Osteoblast (primary cell): ENCODE measurements at regions not wholly inside any gene's neighbourhood (a gene's known extent, or its start where the extent isn't known, plus 50 kb on each side); places are given as distances from the start of the nearest gene placed in this dataset.

Source experiments
- DNase-seq: peaks from one replicate; pipeline ENCODE4 v3.0.0; 2011; ENCODE audit warnings: low spot score, mixed read lengths; ENCODE audit not compliant: insufficient read length; ENCODE audit errors: missing footprints
- H2AFZ ChIP-seq: 2 replicates; pipeline ENCODE4 v1.6.0; 2011; ENCODE audit warnings: mild to moderate bottlenecking, low read length
- H3K27ac ChIP-seq: 2 replicates; pipeline ENCODE4 v1.5.1; 2011; ENCODE audit warnings: mild to moderate bottlenecking, low read depth, low read length, moderate library complexity
- H3K27me3 ChIP-seq: 2 replicates; pipeline ENCODE4 v1.6.0; 2012; ENCODE audit warnings: mild to moderate bottlenecking, control low read depth, inconsistent platforms, low read length, moderate library complexity; ENCODE audit not compliant: insufficient read depth
- H3K36me3 ChIP-seq: 2 replicates; pipeline ENCODE4 v1.5.1; 2011; ENCODE audit warnings: mild to moderate bottlenecking, low read length, control low read depth, moderate library complexity; ENCODE audit not compliant: insufficient read depth
- H3K4me1 ChIP-seq: 2 replicates; pipeline ENCODE4 v1.5.1; 2011; ENCODE audit warnings: mild to moderate bottlenecking, low read length, control low read depth, moderate library complexity; ENCODE audit not compliant: insufficient read depth
- H3K4me2 ChIP-seq: 2 replicates; pipeline ENCODE4 v1.6.0; 2011; ENCODE audit warnings: mild to moderate bottlenecking, low read length; ENCODE audit not compliant: insufficient read depth
- H3K4me3 ChIP-seq: fragments of 200-600 bp; sonication (generic); 3 replicates; pipeline ENCODE4 v1.5.1; 2012; ENCODE audit warnings: mild to moderate bottlenecking, low read length, inconsistent platforms; ENCODE audit not compliant: insufficient read depth
- H3K79me2 ChIP-seq: 2 replicates; pipeline ENCODE4 v1.6.0; 2012; ENCODE audit warnings: mild to moderate bottlenecking, low read length, control low read depth, inconsistent platforms; ENCODE audit not compliant: insufficient read depth
- H3K9me3 ChIP-seq: 2 replicates; pipeline ENCODE4 v1.5.1; 2011; ENCODE audit warnings: low read depth, low read length, control low read depth
- H4K20me1 ChIP-seq: 2 replicates; pipeline ENCODE4 v1.6.0; 2012; ENCODE audit warnings: mild to moderate bottlenecking, low read length, control low read depth; ENCODE audit not compliant: insufficient read depth
- CTCF ChIP-seq: IDR thresholded peaks from 2 replicates; pipeline ENCODE4 v1.5.1; 2011; ENCODE audit warnings: mild to moderate bottlenecking, low read depth, low read length, moderate library complexity; ENCODE audit errors: extremely low read depth

GRCh38 chr2:15028406-15028805 lies 395.9 kb downstream of the LRATD1 start:
- Histone ChIP-seq H3K4me3 (no peak overlapping the region), H4K20me1 (no peaks in the 10 kb centered on the region), H3K4me2 (no peak overlapping the region), H3K9me3 (no peaks in the 10 kb centered on the region), H3K36me3 (no peaks in the 10 kb centered on the region), H3K27ac (no peak overlapping the region), H3K79me2 (no peaks in the 10 kb centered on the region), H3K4me1 (no peaks in the 10 kb centered on the region), H3K27me3 (no peaks in the 10 kb centered on the region), H2AFZ (no peak overlapping the region)
- DNase-seq = no peak
- no peak for TF ChIP-seq CTCF

DNA sequence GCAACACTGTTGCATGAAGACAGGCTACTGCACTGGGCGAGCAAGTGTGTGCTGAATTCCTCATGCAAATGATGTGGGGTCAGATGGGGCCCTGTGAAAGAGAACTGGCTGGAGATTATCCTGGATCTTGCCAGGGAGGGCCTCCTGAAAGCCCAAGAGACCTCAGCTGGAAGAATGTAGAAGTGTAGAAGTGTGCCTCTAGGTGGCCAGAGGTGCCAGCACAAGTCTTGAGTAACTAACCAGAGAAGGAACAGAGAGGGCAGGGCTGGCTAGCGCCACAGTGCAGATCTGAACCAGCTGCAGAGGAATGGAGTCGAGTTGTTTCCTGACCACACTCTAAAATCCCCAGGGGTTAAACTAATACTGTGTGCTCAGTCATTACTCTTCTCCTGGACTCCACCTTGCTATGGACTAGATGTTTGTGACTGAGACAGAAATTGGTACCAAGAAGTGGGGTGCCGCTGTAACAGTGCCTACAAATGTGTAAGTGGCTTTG lies 399.3 kb downstream of the LRATD1 start:
- Histone ChIP-seq H3K9me3 (no peaks in the 10 kb centered on the region), H3K27ac (no peak overlapping the region), H3K4me2 (no peak overlapping the region), H3K36me3 (no peaks in the 10 kb centered on the region), H4K20me1 (no peaks in the 10 kb centered on the region), H3K79me2 (no peaks in the 10 kb centered on the region), H3K4me3 (no peak overlapping the region), H3K4me1 (no peaks in the 10 kb centered on the region), H3K27me3 (no peaks in the 10 kb centered on the region), H2AFZ (no peak overlapping the region)
- no peak for DNase-seq
- no peak for TF ChIP-seq CTCF

DNA sequence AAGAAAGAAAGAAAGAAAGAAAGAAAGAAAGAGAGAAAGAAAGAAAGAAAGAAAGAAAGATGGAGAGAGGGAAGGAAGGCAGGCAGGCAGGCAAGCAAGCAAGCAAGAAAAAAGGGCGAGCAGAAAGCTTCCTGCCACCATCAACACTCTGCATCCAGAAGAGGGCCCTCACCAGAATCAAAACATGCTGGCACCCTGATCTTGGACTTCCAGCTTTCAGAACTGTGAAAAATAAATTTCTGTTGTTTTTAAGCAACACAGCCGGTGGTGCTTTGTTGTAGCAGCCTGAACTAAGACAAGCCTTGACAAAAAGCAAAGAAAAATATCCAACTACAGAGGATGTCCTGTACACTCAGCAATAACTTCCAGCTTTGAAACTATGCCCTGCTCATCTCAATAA lies 401.7 kb downstream of the LRATD1 start:
- Histone ChIP-seq H2AFZ (no peak overlapping the region), H3K4me3 (no peak overlapping the region), H4K20me1 (no peaks in the 10 kb centered on the region), H3K4me2 (no peak overlapping the region), H3K79me2 (no peaks in the 10 kb centered on the region), H3K9me3 (no peaks in the 10 kb centered on the region), H3K36me3 (no peaks in the 10 kb centered on the region), H3K27ac (no peak overlapping the region), H3K27me3 (no peaks in the 10 kb centered on the region), H3K4me1 (no peaks in the 10 kb centered on the region)
- no peak for TF ChIP-seq CTCF
- DNase-seq = no peak

DNA sequence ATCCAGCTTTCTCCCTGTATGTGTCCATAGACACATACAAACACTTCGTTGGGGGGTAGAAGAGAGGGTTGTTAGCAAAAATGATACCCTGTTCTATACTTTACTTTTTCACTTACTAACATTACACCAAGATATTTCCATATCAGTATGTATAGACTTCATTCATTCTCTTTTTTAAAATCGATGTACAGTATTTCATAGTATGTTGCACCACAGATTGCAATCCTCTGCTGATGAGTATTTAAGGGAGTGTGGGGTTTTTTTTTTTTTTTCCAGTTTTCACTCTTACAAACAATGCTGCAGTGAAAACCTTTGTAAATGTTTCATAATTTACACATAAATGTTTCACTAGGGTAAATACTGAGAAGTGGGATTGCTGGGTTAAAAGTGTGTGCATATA lies 402.3 kb downstream of the LRATD1 start:
- H3K4me3 ChIP-seq = no peak overlapping the region
- no peak overlapping the region for H2AFZ ChIP-seq
- H3K27ac ChIP-seq = no peak overlapping the region
- H3K79me2 ChIP-seq = no peaks in the 10 kb centered on the region
- no peak for TF ChIP-seq CTCF
- no peak overlapping the region for H3K4me2 ChIP-seq
- no peaks in the 10 kb centered on the region for H3K9me3 ChIP-seq
- no peaks in the 10 kb centered on the region for H3K27me3 ChIP-seq
- H4K20me1 ChIP-seq = no peaks in the 10 kb centered on the region
- H3K4me1 ChIP-seq = no peaks in the 10 kb centered on the region
- no peak for DNase-seq
- H3K36me3 ChIP-seq = no peaks in the 10 kb centered on the region
